ENCODE measurements at regions not wholly inside any gene's neighbourhood (a gene's known extent, or its start where the extent isn't known, plus 50 kb on each side); places are given as distances from the start of the nearest gene placed in this dataset.

- no peak for DNase-seq
Measured at GRCh38 chr12:118694128-118694775, 287.1 kb upstream of the SRRM4 start.

- no peak for DNase-seq
Measured at GRCh38 chr12:118704527-118705241, 276.7 kb upstream of the SRRM4 start.

- no peak for DNase-seq
Measured at GRCh38 chr12:118706437-118706836, 274.9 kb upstream of the SRRM4 start.

- no peak for DNase-seq
Measured at GRCh38 chr12:118709946-118710345, 271.4 kb upstream of the SRRM4 start.

GRCh38 chr12:118711185-118711584, 270.2 kb upstream of the SRRM4 start:
- DNase-seq, result no peak

GRCh38 chr12:118714051-118714460, 267.3 kb upstream of the SRRM4 start:
- no peak for DNase-seq

GRCh38 chr12:118714500-118714899, 266.8 kb upstream of the SRRM4 start:
- no peak for DNase-seq

GRCh38 chr12:118715647-118716046, 265.7 kb upstream of the SRRM4 start:
- DNase-seq, result no peak

GRCh38 chr12:118727196-118727978, 254.0 kb upstream of the SRRM4 start:
- DNase-seq, result no peak

GRCh38 chr12:118727979-118728366, 253.4 kb upstream of the SRRM4 start:
- DNase-seq, result no peak

- no peak for DNase-seq
Measured at GRCh38 chr12:118734266-118734665, 247.1 kb upstream of the SRRM4 start.

GRCh38 chr12:118737985-118738540, 243.3 kb upstream of the SRRM4 start:
- DNase-seq, result no peak

- DNase-seq, result no peak
Measured at GRCh38 chr12:118741194-118741593, 240.1 kb upstream of the SRRM4 start.

GRCh38 chr12:118742431-118742830, 238.9 kb upstream of the SRRM4 start:
- no peak for DNase-seq

GRCh38 chr12:118743896-118744700, 237.2 kb upstream of the SRRM4 start:
- DNase-seq, result no peak

- no peak for DNase-seq
Measured at GRCh38 chr12:118746176-118746575, 235.2 kb upstream of the SRRM4 start.

- DNase-seq, result no peak
Measured at GRCh38 chr12:118746960-118747359, 234.4 kb upstream of the SRRM4 start.

GRCh38 chr12:118747771-118748170, 233.6 kb upstream of the SRRM4 start:
- no peak for DNase-seq

GRCh38 chr12:118748478-118749380, 232.6 kb upstream of the SRRM4 start:
- no peak for DNase-seq

GRCh38 chr12:118749646-118750045, 231.7 kb upstream of the SRRM4 start:
- no peak for DNase-seq

GRCh38 chr12:118750666-118751065, 230.7 kb upstream of the SRRM4 start:
- DNase-seq, result no peak

All from left kidney (tissue), 1 donor.